HEK293 (cell line): ENCODE measurements at regions not wholly inside any gene's neighbourhood (a gene's known extent, or its start where the extent isn't known, plus 50 kb on each side); places are given as distances from the start of the nearest gene placed in this dataset.

Source experiments
- CTCF ChIA-PET: fragments of 350-600 bp; formaldehyde crosslinking; extraction: SDS; loops from one replicate; lab custom pipeline; 2021; ENCODE audit warnings: antibody characterized with exemption; lab: Yijun Ruan, JAX
- POLR2A ChIA-PET: fragments of 300-600 bp; formaldehyde crosslinking; extraction: SDS; loops from one replicate; lab custom pipeline; 2020; ENCODE audit warnings: antibody characterized with exemption, inconsistent platforms; lab: Yijun Ruan, JAX
- H3K27ac ChIP-seq: fragments of 200-500 bp; sonication (Bioruptor generic); 2 replicates; pipeline ENCODE4 v1.5.1; 2014; ENCODE audit warnings: low read depth, low read length, control low read depth, inconsistent platforms; ENCODE audit errors: extremely low read depth
- H3K36me3 ChIP-seq, 2 experiments: fragments of 200-500 bp in 1 of 2; sonication (Bioruptor generic) in 1 of 2; 1 replicate in 1 of 2; 2 replicates in 1 of 2; pipeline ENCODE4 v1.5.1; 2014 to 2017; ENCODE audit warnings: inconsistent platforms in 2 of 2, low read length in 2 of 2; ENCODE audit not compliant: control insufficient read depth in 2 of 2, insufficient read depth in 1 of 2
- H3K4me1 ChIP-seq: fragments of 200-500 bp; sonication (Bioruptor generic); 2 replicates; pipeline ENCODE4 v1.5.1; 2014; ENCODE audit warnings: mild to moderate bottlenecking, low read length, inconsistent platforms; ENCODE audit not compliant: control insufficient read depth, insufficient read depth
- H3K4me3 ChIP-seq: 2 replicates; pipeline ENCODE4 v1.5.1; 2011; ENCODE audit warnings: low read depth, mild to moderate bottlenecking, control low read depth, low read length, moderate library complexity
- H3K9me3 ChIP-seq: fragments of 200-500 bp; sonication (Bioruptor generic); 2 replicates; pipeline ENCODE4 v1.5.1; 2014; ENCODE audit warnings: low read depth, low read length, inconsistent platforms; ENCODE audit not compliant: control insufficient read depth, insufficient read depth
- TSHZ1 ChIP-seq: fragments of 450-650 bp; formaldehyde crosslinking; IDR thresholded peaks from 2 replicates; pipeline ENCODE4 v1.5.1; 2016; ENCODE audit warnings: missing biosample characterization, missing genetic modification characterization, borderline replicate concordance
- ZBTB10 ChIP-seq: fragments of 450-650 bp; formaldehyde crosslinking; IDR thresholded peaks from 2 replicates; pipeline ENCODE4 v1.5.1; 2016; ENCODE audit warnings: missing biosample characterization, missing genetic modification characterization
- ZBTB17 ChIP-seq: fragments of 450-650 bp; formaldehyde crosslinking; IDR thresholded peaks from 2 replicates; pipeline ENCODE4 v1.5.1; 2016; ENCODE audit warnings: missing biosample characterization, missing genetic modification characterization
- ZBTB48 ChIP-seq: fragments of 450-650 bp; formaldehyde crosslinking; IDR thresholded peaks from 2 replicates; pipeline ENCODE4 v1.5.1; 2016; ENCODE audit warnings: missing biosample characterization, missing genetic modification characterization
- ZBTB49 ChIP-seq: fragments of 450-650 bp; formaldehyde crosslinking; IDR thresholded peaks from 2 replicates; pipeline ENCODE4 v1.5.1; 2016; ENCODE audit warnings: missing biosample characterization, missing genetic modification characterization, low read depth
- ZNF112 ChIP-seq: fragments of 450-650 bp; formaldehyde crosslinking; IDR thresholded peaks from 2 replicates; pipeline ENCODE4 v1.5.0; 2017; ENCODE audit warnings: missing biosample characterization, missing genetic modification characterization
- ZNF132 ChIP-seq: fragments of 450-650 bp; formaldehyde crosslinking; IDR thresholded peaks from 2 replicates; pipeline ENCODE4 v1.5.1; 2017; ENCODE audit warnings: missing biosample characterization, missing genetic modification characterization, borderline replicate concordance
- ZNF169 ChIP-seq: fragments of 450-650 bp; formaldehyde crosslinking; IDR thresholded peaks from 2 replicates; pipeline ENCODE4 v1.5.1; 2016; ENCODE audit warnings: missing biosample characterization, missing genetic modification characterization
- ZNF184 ChIP-seq: fragments of 450-650 bp; IDR thresholded peaks from 2 replicates; pipeline ENCODE4 v1.5.1; 2018; ENCODE audit warnings: missing biosample characterization, mild to moderate bottlenecking, missing genetic modification characterization
- ZNF24 ChIP-seq: fragments of 450-650 bp; formaldehyde crosslinking; IDR thresholded peaks from 2 replicates; pipeline ENCODE4 v1.5.1; 2016; ENCODE audit warnings: missing biosample characterization, missing genetic modification characterization
- ZNF26 ChIP-seq: fragments of 450-650 bp; formaldehyde crosslinking; IDR thresholded peaks from 2 replicates; pipeline ENCODE4 v1.5.1; 2016; ENCODE audit warnings: missing biosample characterization, missing genetic modification characterization
- ZNF426 ChIP-seq: fragments of 450-650 bp; formaldehyde crosslinking; IDR thresholded peaks from 2 replicates; pipeline ENCODE4 v1.5.1; 2017; ENCODE audit warnings: missing biosample characterization, missing genetic modification characterization, mild to moderate bottlenecking, inconsistent platforms, moderate library complexity
- ZNF513 ChIP-seq: fragments of 450-650 bp; IDR thresholded peaks from 2 replicates; pipeline ENCODE4 v1.5.1; 2018; ENCODE audit warnings: missing biosample characterization, missing genetic modification characterization
- ZNF623 ChIP-seq: fragments of 450-650 bp; formaldehyde crosslinking; IDR thresholded peaks from 2 replicates; pipeline ENCODE4 v1.5.1; 2016; ENCODE audit warnings: missing biosample characterization, missing genetic modification characterization
- ZNF776 ChIP-seq: fragments of 450-650 bp; formaldehyde crosslinking; IDR thresholded peaks from 2 replicates; pipeline ENCODE4 v1.5.0; 2017; ENCODE audit warnings: missing biosample characterization, missing genetic modification characterization, borderline replicate concordance
- ZXDB ChIP-seq: fragments of 450-650 bp; formaldehyde crosslinking; IDR thresholded peaks from 2 replicates; pipeline ENCODE4 v1.5.1; 2016; ENCODE audit warnings: missing biosample characterization, missing genetic modification characterization

- TF ChIP-seq TSHZ1 (tag by site-specific recombination) = no peak
These were observed 168.5 kb upstream of the AKIRIN2 start (continued) for GRCh38 chr6:87870556-87870955.

- ChIA-PET CTCF (no interaction called here), POLR2A (no interaction called here)
- Histone ChIP-seq H3K4me1 (no peaks in the 10 kb centered on the region), H3K9me3 (no peaks in the 10 kb centered on the region), H3K27ac (no peak overlapping the region), H3K36me3 (no peaks in the 10 kb centered on the region), H3K4me3 (no peak overlapping the region)
- TF ChIP-seq ZBTB49 (tag by site-specific recombination) (no peak), ZBTB48 (no peak), ZNF24 (tag by site-specific recombination) (no peak), ZNF169 (tag by site-specific recombination) (no peak), ZNF426 (tag by site-specific recombination) (no peak), ZBTB17 (no peak), ZNF132 (no peak), ZNF26 (tag by site-specific recombination) (no peak), ZNF112 (tag by site-specific recombination) (no peak), ZNF513 (tag by site-specific recombination) (no peak)
These were observed 167.3 kb upstream of the AKIRIN2 start for GRCh38 chr6:87869064-87869905.

- H3K36me3 ChIP-seq = no peaks in the 10 kb centered on the region
- no peak overlapping the region for H3K4me3 ChIP-seq
- POLR2A ChIA-PET = no interaction called here
- H3K4me1 ChIP-seq = no peaks in the 10 kb centered on the region
- TF ChIP-seq ZNF184 (tag by site-specific recombination) (peak; percentile 93), ZNF776 (tag by site-specific recombination) (no peak), ZXDB (tag by site-specific recombination) (no peak), ZBTB10 (tag by site-specific recombination) (no peak), ZNF623 (tag by site-specific recombination) (no peak)
- TF ChIP-seq, all 188 proteins: peak for 1
- Histone ChIP-seq H3K9me3 (no peaks in the 10 kb centered on the region), H3K27ac (no peak overlapping the region)
- CTCF ChIA-PET = no interaction called here
These were observed 158.9 kb upstream of the AKIRIN2 start for GRCh38 chr6:87860902-87861301.
